Neural progenitor cell (in vitro differentiated cells): ENCODE measurements at regions not wholly inside any gene's neighbourhood (a gene's known extent, or its start where the extent isn't known, plus 50 kb on each side); places are given as distances from the start of the nearest gene placed in this dataset.

Experiments used
- CTCF ChIP-seq: fragments of 200-600 bp; sonication (generic); IDR thresholded peaks from 2 replicates; pipeline ENCODE4 v1.5.1; 2017; ENCODE audit warnings: antibody characterized with exemption, mild to moderate bottlenecking
- EZH2 ChIP-seq: fragments of 200-600 bp; sonication (generic); IDR thresholded peaks from 2 replicates; pipeline ENCODE4 v1.6.1; 2017; ENCODE audit warnings: antibody characterized with exemption, mild to moderate bottlenecking, moderate library complexity

GRCh38 chr5:133721365-133721764 is 109.0 kb upstream of the FSTL4 start:
- TF ChIP-seq CTCF, result no peak
- no peak for TF ChIP-seq EZH2
